ENCODE measurements at regions not wholly inside any gene's neighbourhood (a gene's known extent, or its start where the extent isn't known, plus 50 kb on each side); places are given as distances from the start of the nearest gene placed in this dataset.

- DNase-seq (ENCODE audit: low spot score), result no peak
- WGBS, result 96% methylated on average over 1 of the region's 1 CpG
- intact Hi-C loops (cut with DNase I), result no loop called here
- no peaks in the 10 kb centered on the region for H3K4me1 ChIP-seq (replicated peaks)
- no peaks in the 10 kb centered on the region for H3K9me3 ChIP-seq
- H3K4me3 ChIP-seq, result no peak overlapping the region
- H3K27me3 ChIP-seq (replicated peaks; ENCODE audit: insufficient read depth), result no peaks in the 10 kb centered on the region
- no peak for TF ChIP-seq POLR2A (IDR thresholded peaks at IDR 0.05)
- TF ChIP-seq POLR2AphosphoS5 (IDR thresholded peaks at IDR 0.05), result no peak
- TF ChIP-seq CTCF (IDR thresholded peaks at IDR 0.05), result no peak
- no peak overlapping the region for H3K27ac ChIP-seq
- no peaks in the 10 kb centered on the region for H3K36me3 ChIP-seq
Observed at GRCh38 chr12:78698747-78699146, 165.8 kb upstream of the SYT1 start.

- intact Hi-C loops (cut with DNase I), result no loop called here
- Histone ChIP-seq H3K4me1 (replicated peaks) (no peaks in the 10 kb centered on the region), H3K27me3 (replicated peaks; ENCODE audit: insufficient read depth) (no peaks in the 10 kb centered on the region), H3K9me3 (no peaks in the 10 kb centered on the region), H3K36me3 (no peaks in the 10 kb centered on the region), H3K4me3 (no peak overlapping the region), H3K27ac (no peak overlapping the region)
- TF ChIP-seq POLR2A (IDR thresholded peaks at IDR 0.05) (no peak), CTCF (IDR thresholded peaks at IDR 0.05) (no peak), POLR2AphosphoS5 (IDR thresholded peaks at IDR 0.05) (no peak)
- DNase-seq (ENCODE audit: low spot score), result no peak
- WGBS, result 80% methylated on average over 3 of the region's 3 CpGs
Observed at GRCh38 chr12:78700565-78700964, 164.0 kb upstream of the SYT1 start.

GRCh38 chr12:78703820-78704525 lies 160.6 kb upstream of the SYT1 start:
- Histone ChIP-seq H3K27ac (no peak overlapping the region), H3K4me1 (replicated peaks) (no peaks in the 10 kb centered on the region), H3K9me3 (no peaks in the 10 kb centered on the region), H3K4me3 (no peak overlapping the region), H3K27me3 (replicated peaks; ENCODE audit: insufficient read depth) (no peaks in the 10 kb centered on the region), H3K36me3 (no peaks in the 10 kb centered on the region)
- TF ChIP-seq POLR2A (IDR thresholded peaks at IDR 0.05) (no peak), POLR2AphosphoS5 (IDR thresholded peaks at IDR 0.05) (no peak), CTCF (IDR thresholded peaks at IDR 0.05) (no peak)
- 24% methylated on average over 3 of the region's 3 CpGs for WGBS
- no peak for DNase-seq (ENCODE audit: low spot score)
- intact Hi-C loops (cut with DNase I), result no loop called here

GRCh38 chr12:78711954-78712353 lies 152.6 kb upstream of the SYT1 start:
- no peak overlapping the region for H3K27ac ChIP-seq
- no peak for TF ChIP-seq POLR2A (IDR thresholded peaks at IDR 0.05)
- TF ChIP-seq POLR2AphosphoS5 (IDR thresholded peaks at IDR 0.05), result no peak
- TF ChIP-seq CTCF (IDR thresholded peaks at IDR 0.05), result no peak
- 85% methylated on average over 4 of the region's 4 CpGs for WGBS

GRCh38 chr12:78712834-78713481 lies 151.6 kb upstream of the SYT1 start:
- H3K4me3 ChIP-seq, result no peak overlapping the region
- H3K27me3 ChIP-seq (replicated peaks; ENCODE audit: insufficient read depth), result no peaks in the 10 kb centered on the region
- H3K36me3 ChIP-seq, result no peaks in the 10 kb centered on the region
- H3K27ac ChIP-seq, result no peak overlapping the region
- DNase-seq (ENCODE audit: low spot score), result no peak
- H3K4me1 ChIP-seq (replicated peaks), result no peaks in the 10 kb centered on the region
- intact Hi-C loops (cut with DNase I), result no loop called here
- H3K9me3 ChIP-seq, result no peaks in the 10 kb centered on the region
- TF ChIP-seq POLR2AphosphoS5 (IDR thresholded peaks at IDR 0.05) (no peak), CTCF (IDR thresholded peaks at IDR 0.05) (no peak), POLR2A (IDR thresholded peaks at IDR 0.05) (no peak)
- 91% methylated on average over 4 of the region's 4 CpGs for WGBS

More at GRCh38 chr12:78711954-78712353, 152.6 kb upstream of the SYT1 start:
- Histone ChIP-seq H3K36me3 (no peaks in the 10 kb centered on the region), H3K4me3 (no peak overlapping the region), H3K27me3 (replicated peaks; ENCODE audit: insufficient read depth) (no peaks in the 10 kb centered on the region), H3K9me3 (no peaks in the 10 kb centered on the region), H3K4me1 (replicated peaks) (no peaks in the 10 kb centered on the region)
- no peak for DNase-seq (ENCODE audit: low spot score)
- intact Hi-C loops (cut with DNase I), result no loop called here

Data from prostate gland (tissue), 2 donors.